GM21825 (cell line): ENCODE measurements at regions not wholly inside any gene's neighbourhood (a gene's known extent, or its start where the extent isn't known, plus 50 kb on each side); places are given as distances from the start of the nearest gene placed in this dataset.

Source experiments
- ATAC-seq: cut with Tn5 transposase; IDR thresholded peaks from one replicate; pipeline ENCODE4 v1.9.1; 2021; ENCODE audit warnings: mild to moderate bottlenecking, moderate library complexity; ENCODE audit not compliant: unreplicated experiment

GRCh38 chr1:201609661-201610318 is 70.9 kb downstream of the NAV1 start:
- no peak for ATAC-seq

GRCh38 chr1:201610858-201611257 is 71.9 kb downstream of the NAV1 start:
- no peak for ATAC-seq

GRCh38 chr1:201612645-201613044 is 73.7 kb downstream of the NAV1 start:
- ATAC-seq, result no peak

GRCh38 chr1:201614262-201615015 is 75.5 kb downstream of the NAV1 start:
- ATAC-seq, result no peak

- ATAC-seq, result no peak
Measured at GRCh38 chr1:201617157-201617556, 78.2 kb downstream of the NAV1 start.

- no peak for ATAC-seq
Measured at GRCh38 chr1:201618389-201618788, 79.5 kb downstream of the NAV1 start.

- no peak for ATAC-seq
Measured at GRCh38 chr1:201618905-201619304, 80.0 kb downstream of the NAV1 start.

GRCh38 chr1:201619513-201619912 is 80.6 kb downstream of the NAV1 start:
- ATAC-seq, result no peak

GRCh38 chr1:201622353-201622752 is 83.4 kb downstream of the NAV1 start:
- no peak for ATAC-seq

- no peak for ATAC-seq
Measured at GRCh38 chr1:201622824-201623223, 83.9 kb downstream of the NAV1 start.

- ATAC-seq, result no peak
Measured at GRCh38 chr1:201624741-201625225, 85.9 kb downstream of the NAV1 start.

- no peak for ATAC-seq
Measured at GRCh38 chr1:201625226-201625761, 86.4 kb downstream of the NAV1 start.

GRCh38 chr1:201625851-201626251 is 86.9 kb downstream of the NAV1 start:
- ATAC-seq, result no peak

- no peak for ATAC-seq
Measured at GRCh38 chr1:201626629-201627275, 87.8 kb downstream of the NAV1 start.

GRCh38 chr1:201628490-201628889 is 89.6 kb downstream of the NAV1 start:
- ATAC-seq, result no peak

- no peak for ATAC-seq
Measured at GRCh38 chr1:201630582-201630981, 91.7 kb downstream of the NAV1 start.

- ATAC-seq, result no peak
Measured at GRCh38 chr1:201631037-201631436, 92.1 kb downstream of the NAV1 start.

GRCh38 chr1:201632364-201632952 is 93.5 kb downstream of the NAV1 start:
- ATAC-seq, result no peak

GRCh38 chr1:201633297-201633696 is 94.4 kb downstream of the NAV1 start:
- ATAC-seq, result no peak

- no peak for ATAC-seq
Measured at GRCh38 chr1:201633811-201634210, 94.9 kb downstream of the NAV1 start.

- ATAC-seq, result no peak
Measured at GRCh38 chr1:201634261-201634660, 95.3 kb downstream of the NAV1 start.
